NCI-H748 (cell line): ENCODE measurements at regions not wholly inside any gene's neighbourhood (a gene's known extent, or its start where the extent isn't known, plus 50 kb on each side); places are given as distances from the start of the nearest gene placed in this dataset.

Experiments used
- DNase-seq: peaks from one replicate; lab custom pipeline; 2025; ENCODE audit not compliant: unreplicated experiment; lab: John Stamatoyannopoulos, UW

DNA sequence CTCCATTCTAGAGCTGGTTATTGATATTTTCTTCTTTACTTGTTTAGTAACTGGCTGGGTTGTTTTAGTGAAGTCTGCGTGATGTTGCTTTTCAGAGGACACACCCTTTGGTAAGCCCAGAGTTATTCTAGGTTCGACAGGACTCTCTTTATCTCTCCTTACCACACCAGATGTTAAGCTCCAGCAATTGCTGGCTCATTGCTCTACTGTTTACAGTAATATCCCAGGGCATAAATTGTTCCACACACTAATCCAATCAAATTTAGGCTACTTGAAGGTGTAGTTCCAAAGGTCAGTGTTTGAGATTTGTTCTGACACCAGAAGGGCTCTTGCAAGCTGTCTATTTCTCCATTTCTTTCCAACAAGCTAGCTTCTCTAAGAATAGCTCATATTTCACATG lies 506.6 kb downstream of the NR4A2 start:
- DNase-seq, result no peak

DNA sequence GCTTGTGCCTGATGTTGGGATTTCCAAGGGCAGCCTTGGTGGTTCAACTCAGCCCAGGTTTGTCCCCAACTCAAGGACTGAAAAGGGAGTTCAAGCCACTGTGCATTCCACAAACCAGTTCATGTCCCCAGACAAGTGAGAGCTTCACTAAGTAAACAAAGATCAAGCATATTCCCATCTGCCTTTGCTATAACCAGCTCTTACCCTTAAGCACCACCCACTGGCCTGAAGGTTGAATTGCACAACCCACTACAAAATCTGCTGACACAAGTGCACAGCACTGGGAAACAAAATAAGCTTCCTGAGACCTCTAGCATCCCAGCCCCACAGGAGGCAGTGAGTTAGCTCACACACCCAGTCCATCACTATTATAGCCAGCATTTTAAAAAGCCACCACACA lies 516.7 kb downstream of the NR4A2 start:
- DNase-seq, result peak; percentile 69

DNA sequence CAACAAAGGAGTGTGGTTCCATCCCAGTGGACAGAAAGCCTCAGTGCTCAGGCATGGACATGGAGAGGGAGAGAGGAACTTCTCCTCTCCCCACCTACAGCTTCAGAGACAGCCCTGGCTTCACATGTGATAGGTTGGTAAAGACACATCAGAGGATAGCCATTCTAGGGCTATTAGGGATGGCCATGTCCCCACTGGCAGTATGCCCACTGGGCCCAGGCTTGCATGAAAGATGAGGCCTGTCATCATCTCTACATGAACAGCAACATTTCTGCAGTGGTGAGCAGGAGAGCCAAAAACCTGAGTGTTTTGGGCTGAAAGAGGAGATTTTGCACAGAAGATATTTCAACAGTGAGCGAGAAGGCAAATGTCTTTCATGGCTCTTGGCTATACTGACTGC lies 517.2 kb downstream of the NR4A2 start:
- DNase-seq, result no peak

DNA sequence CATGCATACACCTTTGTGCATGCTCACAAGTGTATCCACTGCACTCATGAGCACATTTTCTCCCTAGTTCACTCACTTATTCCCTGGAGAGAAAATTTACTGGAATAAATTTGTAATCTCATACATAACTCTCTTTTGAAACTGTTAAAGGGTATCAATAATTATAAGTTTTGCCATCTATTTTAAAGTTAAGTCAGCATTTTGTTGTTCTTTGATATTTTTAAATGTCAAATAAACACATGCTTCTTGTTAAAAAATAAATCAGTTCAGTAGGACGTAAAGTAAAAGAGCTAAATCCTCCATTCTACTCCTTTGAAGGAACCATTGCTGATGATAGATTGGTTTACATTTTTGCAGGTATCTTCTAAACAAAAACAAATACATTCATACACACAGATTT lies 522.1 kb downstream of the NR4A2 start:
- no peak for DNase-seq

DNA sequence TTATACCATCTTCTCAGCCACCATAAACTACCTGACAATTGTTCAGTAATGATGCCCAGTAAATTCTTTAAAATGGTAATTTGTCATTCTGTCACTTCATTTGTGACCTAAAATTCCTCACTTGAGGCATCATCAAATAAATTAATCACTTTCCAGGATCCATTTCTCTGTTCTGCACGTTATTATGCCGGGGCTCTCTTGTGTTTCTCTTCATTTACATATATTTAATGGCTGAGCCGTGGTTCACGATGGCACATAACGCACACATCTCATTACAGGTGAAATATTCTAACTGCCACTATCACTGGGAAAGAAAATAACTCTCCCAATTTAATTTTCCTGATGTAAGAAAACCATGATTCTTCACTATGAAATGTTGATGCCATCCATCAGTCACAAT lies 529.6 kb downstream of the NR4A2 start:
- no peak for DNase-seq

DNA sequence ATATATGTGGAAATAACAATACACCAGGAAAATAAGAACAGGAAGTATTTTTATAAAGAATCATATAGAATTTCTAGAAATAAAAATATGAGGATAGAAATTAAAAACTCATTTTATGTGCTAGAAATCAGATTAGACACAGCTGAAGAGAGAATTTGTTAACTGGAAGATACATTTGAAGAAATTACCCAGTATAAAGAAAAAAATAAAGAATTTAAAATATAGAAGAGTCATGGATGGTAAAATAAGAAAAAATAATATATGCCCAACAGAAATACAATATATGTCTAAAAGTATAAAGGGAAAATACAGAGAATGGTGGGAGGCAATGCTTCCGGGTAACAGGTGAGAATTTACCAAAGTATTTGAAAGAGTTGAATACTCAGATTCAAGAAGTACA lies 539.9 kb downstream of the NR4A2 start:
- no peak for DNase-seq

DNA sequence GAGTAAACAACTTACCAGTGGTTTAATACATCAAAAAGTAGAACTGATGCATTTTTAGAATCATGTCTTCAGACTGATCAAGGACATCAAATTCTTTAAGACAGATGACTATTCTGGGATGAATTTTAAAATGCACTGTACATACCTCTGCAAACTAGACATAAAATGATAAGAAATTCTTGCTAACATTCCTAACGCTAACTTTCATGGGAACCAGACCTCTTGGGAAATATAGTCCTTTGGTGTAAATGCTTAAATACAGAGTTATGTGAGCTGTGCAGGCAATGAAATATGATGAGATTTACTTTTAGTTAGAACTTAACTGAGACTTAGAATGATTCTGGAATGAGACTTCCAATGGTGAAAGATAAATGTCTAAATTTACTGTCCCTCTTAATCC lies 562.0 kb downstream of the NR4A2 start:
- no peak for DNase-seq

DNA sequence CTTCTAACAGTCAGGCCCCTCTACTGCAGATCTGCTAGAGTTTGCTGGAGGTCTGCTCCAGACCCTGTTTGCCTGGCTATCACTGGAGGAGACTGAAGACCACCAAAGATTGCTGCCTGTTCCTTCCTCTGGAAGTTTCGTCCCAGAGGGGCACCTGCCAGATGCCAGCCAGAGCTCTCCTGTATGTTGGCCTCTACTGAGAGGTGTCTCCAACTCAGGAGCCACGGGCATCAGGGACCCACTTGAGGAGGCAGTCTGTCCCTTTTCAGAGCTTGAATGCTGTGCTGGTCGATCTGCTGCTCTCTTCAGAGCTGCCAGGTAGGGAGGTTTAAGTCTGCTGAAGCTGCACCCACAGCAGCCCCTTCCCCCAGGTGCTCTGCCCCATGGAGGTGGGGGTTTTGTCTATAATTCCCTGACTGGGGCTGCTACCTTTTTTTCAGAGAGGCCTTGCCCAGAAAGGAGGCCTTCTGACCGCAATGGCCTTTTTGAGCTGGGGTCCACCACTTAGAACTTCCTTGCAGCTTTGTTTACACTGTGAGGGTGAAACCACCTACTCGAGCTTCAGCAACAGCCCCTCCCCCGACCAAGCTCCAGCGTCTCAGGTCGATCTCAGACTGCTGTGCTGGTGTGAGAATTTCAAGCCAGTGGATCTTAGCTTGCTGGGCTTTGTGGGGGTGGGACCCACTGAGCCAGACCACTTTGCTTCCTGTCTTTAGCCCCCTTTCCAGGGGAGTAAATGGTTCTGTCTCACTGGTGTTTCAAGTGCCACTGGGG lies 566.0 kb downstream of the NR4A2 start:
- DNase-seq, result no peak

DNA sequence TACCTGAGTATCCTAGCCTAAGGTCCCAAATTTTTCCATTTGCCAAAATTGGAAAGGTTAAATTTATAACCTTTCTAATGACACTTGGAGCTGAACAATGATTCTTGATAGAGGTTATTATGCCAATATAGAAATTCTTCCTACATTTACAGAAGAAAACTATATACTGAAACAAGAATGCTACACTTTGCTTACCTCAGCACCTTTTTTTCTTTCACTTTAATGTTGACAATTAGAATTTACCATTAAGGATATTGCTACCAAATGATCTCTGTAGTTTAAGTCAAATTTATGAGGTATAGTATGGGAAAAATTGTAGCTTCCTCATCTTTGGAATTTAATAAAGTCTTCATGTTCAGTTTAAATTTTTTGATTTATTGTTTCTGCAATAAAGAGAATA lies 577.0 kb downstream of the NR4A2 start:
- DNase-seq, result no peak

DNA sequence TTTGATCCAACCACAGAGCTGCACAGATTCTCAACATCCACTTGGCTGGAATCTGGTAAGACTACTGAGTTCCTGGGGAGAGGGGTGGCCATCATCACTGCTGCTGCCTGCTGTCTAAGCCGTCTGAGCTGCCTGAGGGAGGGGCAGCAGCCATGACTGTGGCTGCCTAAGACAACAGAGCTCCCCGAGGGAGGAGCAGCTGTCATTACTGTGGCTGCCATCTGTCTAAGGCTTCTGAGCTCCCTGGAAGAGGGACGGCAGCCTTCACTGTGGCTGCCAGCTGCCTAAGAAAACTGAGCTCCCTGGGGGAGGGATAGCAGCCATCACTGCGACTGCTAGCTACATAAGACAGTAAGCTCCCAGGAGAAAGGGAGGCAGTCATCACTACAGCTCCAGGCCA lies 584.4 kb downstream of the NR4A2 start:
- no peak for DNase-seq

DNA sequence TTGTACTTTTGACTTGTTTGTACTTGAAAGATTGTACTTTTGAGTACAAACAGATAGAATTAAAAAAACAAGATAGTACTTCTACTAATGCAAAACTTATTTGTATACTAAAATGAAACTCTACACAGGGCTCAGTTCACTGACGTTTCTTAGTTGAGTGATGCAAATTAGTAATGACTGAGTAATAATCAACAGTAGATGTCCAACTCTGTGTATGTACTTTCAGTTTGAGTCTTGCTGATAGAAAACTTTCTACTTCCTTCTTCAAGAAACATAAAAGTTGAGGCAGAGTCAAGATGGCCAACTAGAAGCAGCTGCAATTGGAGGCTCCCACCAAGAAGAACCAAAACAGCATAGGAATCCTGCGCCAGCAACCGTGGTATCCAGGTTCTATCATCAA lies 585.0 kb downstream of the NR4A2 start:
- no peak for DNase-seq

DNA sequence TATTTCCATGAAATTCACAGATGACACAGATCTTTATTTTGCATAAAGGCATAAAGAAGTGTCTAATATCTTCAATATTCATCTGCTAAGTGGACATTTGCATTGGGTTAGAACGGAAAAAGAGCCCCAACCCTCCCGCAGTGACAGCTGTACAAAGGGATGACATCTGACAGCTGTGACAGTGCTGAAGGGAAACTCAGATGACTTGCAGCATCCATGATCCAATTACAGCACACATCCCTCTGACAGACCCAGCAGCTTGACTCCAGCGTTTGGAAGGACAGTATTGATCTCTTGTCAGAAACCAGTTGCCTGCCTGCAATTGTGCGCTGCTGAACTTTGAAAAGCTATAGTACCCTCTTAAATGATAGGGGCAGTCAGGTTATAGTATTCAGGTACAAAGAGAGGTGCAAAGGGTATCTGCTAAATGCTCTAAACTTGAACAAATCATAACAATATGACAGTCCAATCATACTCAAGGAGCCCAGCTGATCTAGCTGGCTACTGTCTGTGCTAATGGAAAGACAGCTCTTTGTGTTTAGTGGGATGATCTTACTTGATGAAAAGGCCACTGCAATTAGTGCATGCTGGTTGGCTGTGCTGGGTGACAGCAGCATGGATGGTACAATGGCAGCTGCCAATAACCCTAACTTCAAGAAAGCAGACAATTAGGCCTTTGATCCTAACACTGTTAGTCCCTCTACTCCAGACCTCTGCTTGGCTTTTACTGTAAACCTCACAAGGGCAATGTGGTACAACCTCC lies 599.2 kb downstream of the NR4A2 start:
- peak; percentile 44 for DNase-seq

DNA sequence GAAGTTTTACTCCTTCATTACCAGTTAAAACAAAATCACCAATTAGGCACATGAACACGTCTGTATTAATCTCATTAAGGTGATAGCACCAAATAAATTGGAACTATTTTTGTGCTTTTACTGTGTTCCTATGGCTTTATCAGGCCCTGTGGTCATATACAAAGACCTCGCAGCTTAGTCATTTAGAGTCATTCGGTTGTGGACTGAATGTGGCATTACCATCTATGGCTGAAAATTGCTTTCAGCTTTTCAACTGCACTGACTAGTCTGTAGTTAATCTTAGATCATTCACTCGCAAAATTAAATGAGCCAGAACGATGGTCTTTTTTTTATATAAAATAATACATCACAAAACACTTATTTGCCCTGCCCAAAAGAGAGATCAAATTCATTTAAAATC lies 601.7 kb downstream of the NR4A2 start:
- DNase-seq, result no peak

DNA sequence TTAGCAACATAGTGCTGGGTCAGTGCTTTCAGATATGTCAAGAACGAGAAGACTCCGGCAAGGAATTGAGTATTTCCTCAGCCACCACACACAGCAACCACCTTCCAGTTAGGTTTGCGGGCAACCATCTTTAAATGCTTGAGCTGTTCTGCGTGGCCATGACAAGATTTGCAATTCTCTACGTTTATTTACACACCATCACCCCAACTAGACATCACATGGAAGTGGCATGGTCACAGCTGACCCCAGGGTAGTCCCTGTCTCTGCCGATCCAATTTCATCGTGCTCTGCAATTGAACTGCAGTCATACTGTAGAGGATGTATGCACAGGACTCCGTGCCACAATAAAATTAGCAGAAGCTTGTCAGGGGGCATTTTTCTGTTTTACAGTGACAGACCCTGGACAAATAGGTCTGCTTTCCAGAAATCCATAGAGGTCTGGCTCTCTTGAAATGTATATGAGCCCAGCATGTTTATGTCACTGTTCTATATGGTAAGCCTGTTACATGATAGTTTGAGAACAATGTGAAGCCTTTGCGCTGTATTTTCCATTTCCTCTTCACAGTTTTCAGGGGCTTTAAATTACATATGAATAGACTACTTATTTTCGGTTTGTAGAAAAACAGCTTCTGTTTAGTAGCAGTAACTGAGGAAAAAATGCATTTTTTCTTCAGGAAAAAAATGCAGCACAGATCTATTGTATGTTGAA lies 605.2 kb downstream of the NR4A2 start:
- DNase-seq, result peak; percentile 13

DNA sequence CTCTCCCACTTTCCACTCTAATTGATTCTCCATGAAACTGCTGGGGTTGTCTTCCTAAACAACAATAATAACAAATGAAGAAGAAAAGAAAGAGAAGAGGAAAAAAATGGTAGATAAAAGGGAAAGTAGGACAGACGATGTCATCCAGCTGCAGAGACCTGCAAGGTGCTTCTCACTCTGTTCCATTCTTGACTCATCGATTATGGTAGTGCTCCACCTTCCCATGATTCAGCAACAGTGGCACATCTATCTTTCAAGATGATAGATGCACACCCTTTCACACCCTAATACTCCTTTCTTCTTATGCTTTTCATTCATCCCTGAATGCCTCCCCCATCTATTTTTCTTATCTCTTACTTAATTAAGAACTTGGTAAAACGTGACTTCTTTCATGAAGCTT lies 610.2 kb downstream of the NR4A2 start:
- no peak for DNase-seq

DNA sequence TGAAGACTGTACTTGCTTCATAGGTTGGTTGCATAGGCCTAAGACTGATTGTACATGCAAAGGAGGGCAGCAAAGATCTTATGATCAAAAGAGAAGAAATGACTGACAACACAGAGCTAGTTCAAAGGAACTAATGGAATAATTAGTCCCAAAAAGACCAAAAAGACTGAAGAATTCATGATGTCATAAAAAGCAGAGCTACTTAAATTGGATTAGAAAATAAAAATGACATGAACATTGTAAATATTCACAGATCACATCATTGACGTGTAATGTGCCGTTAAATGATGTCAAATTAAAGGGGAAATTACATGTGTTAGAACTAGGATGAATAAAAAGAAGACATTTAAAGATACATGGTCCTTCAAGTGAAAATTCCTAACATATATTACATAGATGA lies 616.8 kb downstream of the NR4A2 start:
- no peak for DNase-seq

DNA sequence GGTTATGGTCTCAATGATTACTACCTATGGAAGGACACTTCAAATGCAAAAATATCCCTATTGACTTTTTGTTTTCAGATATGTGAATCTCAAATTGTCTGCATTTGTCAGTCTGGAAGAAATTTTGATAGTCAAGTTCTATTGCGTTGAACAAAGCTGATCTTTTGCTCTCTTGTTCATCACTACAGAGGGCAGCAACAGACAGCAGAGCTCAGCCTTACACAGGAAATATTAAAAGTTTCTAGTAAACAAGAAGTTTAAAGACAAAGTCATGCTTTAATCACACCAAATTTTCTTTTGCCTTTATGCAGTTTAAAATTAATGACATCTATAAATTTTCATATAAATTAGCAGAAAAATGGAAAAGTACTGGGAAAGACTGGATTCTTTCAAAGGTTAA lies 617.5 kb downstream of the NR4A2 start:
- no peak for DNase-seq

DNA sequence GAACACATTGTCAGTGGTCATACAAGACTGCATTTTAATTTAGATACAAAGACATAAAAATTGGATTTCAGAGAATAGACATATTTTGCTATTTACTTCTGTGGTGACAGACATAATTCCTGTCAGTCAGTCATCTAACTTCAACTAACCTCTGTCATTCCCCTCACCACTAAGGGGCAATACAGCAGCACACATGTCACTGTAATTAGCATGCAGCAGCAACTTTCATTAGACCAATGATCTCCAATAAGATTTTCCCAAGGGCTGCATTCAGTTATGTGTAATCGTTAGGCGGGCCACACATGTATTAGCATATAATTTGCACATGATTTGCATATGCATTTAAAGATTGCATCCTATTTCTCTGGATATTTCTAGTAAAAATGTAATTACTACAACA lies 624.5 kb downstream of the NR4A2 start:
- DNase-seq, result peak; percentile 35

DNA sequence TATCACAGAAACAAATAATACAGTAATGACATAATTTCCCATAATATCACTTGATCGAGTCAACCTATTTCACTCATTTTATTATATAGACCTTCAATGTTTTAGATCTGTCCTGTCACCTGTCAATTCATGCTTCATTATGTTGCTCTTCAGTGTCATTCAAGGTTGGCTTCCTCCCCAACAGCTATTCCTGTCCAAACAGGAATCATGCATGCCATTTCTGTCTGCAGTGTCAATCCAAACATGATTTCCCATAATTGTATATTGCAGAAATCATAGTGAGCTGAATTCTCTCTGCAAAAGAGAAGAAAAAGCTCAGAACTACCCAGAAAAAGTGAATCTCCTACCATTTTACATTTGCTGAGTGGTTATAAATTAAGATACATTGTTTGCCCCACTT lies 628.6 kb downstream of the NR4A2 start:
- no peak for DNase-seq

DNA sequence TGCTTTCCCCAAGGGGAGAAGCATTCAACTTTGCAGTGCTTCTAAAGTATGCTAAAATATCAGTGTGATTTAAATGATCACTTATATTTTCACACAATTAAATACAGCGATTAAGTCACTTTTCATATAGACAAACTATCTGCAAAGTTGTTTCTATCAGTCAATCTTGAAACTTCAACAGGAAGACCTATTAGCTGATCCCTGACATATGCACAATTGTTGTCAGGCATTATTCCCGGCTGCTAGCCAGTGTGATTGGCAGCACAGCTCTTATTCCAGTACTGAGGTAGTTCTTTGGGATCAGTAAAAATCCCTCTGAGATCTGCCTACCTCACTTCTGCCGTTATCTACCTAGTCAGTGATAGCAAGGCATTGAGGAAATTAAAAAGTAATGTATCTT lies 629.5 kb downstream of the NR4A2 start:
- DNase-seq, result no peak

DNA sequence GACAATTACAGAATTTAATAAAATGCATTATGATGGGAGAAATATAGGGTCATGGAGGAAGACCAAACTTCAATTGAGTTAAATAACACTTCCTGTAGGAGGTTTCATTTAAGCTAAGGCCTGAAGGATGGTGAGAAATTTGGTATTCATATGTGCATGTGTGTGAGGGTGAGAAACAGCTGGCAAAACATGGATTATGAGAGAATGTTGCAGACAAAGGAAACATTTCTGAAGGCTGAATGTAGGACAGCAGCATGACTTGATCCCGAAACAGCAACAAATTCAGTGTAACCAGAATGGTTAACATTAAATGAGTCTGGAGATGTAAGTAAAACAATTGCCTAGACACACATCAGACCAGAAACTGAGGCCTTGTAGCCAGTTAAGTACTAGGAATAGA lies 630.8 kb downstream of the NR4A2 start:
- DNase-seq, result no peak

DNA sequence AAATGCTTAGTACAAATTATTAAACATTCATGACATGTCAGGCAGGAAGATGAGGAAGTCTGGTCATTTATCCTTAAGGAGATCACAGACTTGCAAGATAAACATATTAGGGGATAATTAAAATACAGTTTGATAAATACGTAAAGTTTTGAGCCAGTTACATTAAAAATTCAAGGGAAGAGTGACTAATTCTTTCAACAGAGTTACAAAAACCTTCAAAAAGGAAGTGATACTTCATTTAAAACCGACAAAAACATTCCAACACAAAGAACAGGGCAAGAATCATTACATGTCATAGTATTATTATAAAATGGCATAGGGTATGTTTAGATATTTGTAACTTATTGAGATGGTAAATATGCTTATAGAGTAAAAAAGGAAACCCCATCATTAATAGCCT lies 636.0 kb downstream of the NR4A2 start:
- no peak for DNase-seq
